HG03442 (cell line): ENCODE measurements at regions not wholly inside any gene's neighbourhood (a gene's known extent, or its start where the extent isn't known, plus 50 kb on each side); places are given as distances from the start of the nearest gene placed in this dataset.
"Not testable (repeated sequence)": the region's sequence is repeated elsewhere in the genome, so short reads cannot be mapped to it uniquely, and the experiment has no call there.

ENCODE experiments used
- ATAC-seq: cut with Tn5 transposase; IDR thresholded peaks from one replicate; pipeline ENCODE4 v1.9.1; 2021; ENCODE audit warnings: mild to moderate bottlenecking, moderate library complexity; ENCODE audit not compliant: unreplicated experiment

DNA sequence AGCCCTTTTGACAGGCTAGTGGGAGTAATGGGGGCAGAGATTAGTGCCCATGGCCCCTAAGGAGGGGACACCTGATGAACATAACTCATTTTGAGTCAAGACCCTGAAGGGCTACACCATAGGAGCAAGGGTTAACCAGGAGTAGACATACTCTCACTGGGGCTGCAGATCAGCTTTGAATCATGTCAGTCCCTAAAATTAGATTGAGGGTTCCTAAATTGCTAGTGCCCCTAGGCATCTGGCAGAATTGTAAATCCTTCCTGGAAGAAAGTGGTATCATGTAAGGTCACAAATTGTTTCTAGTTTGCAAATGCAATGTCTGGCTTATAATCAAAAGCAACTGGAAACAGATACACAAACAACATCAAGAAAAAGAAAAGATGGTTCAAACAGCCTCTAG, 52.1 kb upstream of the LRRC37A2 start:
- not testable (repeated sequence) for ATAC-seq

DNA sequence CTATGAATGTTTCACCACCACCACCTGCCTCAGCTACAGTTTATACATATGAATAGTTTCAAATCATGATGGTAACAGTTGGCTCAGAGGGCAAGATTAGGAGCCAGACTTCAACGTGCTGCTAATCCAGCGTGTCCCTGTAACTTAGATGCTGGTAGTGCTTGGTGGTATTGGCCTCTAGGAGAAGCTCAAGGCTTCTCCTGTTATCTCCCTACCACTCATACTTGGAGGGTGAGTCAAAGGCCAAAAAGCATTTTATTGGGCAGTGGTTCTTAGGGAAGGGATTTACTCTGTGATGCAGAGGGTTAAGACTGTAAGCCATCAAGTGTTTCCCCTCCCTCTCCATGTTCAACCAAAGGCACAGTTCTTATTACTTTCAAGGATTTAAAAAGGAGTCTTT, 57.2 kb upstream of the LRRC37A2 start:
- ATAC-seq = not testable (repeated sequence)

DNA sequence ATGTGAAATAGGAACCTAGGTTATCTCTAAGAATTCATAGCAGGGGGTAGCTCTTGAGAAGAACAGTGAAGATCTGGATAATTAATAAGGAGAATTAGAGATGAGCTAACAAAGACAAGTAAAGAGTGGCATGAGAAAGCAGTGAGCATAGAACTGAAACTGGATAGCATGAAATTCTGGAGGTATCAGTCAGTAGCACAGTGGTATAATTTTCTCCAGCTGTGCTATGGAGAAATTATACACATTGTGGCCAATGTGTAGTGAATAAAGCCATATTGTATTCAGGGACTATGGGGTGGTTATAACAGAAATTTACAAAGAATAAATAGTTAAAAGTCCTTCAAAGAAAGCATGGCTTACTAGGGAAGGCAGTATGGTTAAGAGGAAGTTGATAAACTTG, 57.7 kb upstream of the LRRC37A2 start:
- not testable (repeated sequence) for ATAC-seq

DNA sequence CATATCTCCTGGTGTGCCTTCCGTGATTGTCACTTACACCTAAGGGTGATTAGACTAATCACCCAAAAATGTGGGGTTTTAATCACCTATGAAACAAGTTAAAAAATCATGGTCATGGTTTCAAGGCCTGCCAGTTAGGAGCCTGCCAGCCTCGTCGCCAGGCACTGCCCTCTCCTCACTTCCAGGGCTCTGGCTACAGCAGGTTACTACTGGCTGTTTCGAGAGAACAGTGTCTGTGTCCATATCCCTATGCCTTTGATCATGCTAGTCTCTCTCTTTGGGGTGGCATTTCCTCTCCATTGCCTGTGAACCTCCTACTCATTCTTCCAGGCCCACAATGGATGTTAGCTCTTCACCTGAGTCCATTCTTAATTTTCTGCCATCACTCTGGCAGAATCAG, 59.2 kb upstream of the LRRC37A2 start:
- not testable (repeated sequence) for ATAC-seq

DNA sequence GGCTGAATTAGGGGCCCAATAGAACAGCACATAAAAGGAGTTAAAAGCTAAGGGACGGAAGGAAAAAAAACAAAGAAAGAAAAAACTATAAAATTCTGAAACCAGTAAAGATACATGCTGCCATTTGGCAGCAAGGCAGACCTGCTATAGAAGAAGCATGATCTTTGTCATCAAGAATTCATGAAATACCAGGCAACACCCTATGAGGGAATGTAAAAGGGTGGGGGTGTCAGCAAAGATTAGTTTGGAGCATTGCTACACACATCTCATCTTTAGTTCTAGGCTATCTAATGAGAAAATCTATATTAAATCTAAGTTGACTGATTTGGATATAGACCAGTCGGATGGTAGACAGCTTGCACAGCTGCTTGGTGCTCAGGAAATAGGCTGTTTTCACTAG, 66.4 kb upstream of the LRRC37A2 start:
- ATAC-seq = not testable (repeated sequence)

DNA sequence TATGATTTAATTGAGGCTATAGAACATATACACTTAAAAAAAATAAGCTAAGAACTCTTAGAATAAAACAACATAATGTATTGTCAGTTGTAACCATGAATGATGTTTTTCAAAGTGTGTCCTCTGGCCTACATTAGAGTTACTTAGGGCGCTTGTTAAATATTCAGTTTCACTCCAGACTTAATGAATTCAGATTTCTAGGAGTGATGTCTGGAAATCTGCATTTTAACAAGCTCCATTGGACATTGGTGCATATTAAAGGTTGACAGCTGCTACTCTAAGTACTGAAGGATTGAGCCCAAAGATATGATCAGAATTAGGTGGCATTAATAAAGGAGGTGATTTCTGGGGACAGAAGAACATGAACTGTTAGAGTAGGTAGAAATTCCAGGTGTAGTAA, 66.9 kb upstream of the LRRC37A2 start:
- ATAC-seq = not testable (repeated sequence)

DNA sequence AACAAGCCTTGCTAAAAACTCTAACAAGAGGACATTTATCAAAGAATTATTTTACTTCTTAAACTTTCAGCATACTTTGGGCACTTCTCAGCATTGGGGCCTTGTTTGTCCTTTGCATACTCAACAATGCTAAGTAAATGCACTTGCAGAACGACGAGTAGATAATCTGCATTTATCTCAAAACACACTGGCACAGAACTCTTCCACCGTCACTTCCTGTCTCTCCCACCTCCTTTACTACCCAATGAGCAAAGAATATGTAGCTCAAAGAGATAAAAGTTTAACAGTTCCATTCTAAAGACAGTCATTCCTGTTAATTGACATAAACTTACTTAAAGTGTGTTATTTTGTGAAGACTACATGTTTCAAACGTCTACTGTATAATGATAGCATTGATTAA, 70.1 kb upstream of the LRRC37A2 start:
- ATAC-seq = not testable (repeated sequence)

DNA sequence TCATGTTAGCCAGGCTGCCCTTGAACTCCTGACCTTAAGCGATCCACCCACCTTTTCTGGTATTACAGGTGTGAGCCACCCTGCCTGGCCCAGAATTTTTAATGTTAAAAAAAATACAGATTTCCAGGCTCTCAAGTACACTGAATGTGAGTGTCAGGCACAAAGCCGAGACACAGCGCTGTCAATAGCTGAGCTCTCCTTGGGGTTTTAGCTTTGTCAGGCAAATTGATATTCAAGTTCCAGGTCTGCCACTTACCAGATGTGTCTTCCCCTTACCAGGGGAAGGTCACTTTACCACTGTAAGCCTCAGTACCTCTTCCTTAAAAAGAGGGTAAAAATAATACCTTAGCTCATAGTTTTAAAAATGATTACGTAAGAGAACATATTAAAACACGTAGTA, 71.6 kb upstream of the LRRC37A2 start:
- not testable (repeated sequence) for ATAC-seq

DNA sequence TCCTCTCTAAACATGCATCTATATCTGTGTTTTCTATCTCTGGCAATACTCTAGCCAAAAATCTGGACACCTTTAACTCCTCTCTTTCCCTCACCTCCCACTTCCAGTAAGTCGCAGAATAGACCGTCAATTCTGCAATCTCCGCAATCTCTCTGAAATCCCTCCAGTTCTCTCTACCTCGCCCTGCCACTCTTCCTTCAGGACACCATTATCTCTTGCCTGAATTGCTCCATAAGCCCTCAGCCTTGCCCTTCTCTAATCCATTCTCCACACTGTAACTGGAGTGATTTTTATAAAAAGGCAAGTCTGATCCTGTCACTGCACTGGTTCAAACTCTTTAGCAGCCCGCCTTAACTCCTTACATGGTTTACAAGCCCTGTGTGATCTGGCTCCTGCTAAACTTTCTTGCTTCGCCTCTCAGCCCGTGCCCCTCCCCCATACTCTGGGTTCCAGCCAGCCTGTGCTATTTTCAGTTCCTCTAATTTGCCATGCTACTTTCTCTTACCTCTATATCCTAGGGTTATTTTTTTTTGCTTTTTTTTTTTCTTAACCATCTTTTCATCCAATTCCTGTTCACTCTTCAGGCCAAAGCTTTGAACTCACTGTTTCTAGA, 73.0 kb upstream of the ARL17B start:
- not testable (repeated sequence) for ATAC-seq

DNA sequence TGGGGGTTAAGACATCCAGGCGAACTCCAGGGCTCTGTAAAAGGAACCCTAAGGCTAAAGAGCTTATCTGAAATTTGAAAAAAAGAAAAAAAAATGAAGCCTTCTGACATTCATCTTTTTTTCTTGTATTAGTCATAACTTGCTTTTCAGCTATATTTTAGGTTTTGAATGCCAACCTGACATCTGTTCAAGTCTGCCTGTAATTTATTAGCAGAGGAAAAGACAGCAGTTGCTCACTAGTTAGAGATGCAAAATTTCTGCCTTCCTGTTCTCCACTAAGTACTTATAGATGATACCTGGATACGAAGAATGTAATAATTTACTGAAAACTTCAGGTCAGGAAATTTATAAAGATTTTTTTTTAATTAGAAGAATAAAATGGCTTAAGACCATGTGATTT, 68.7 kb upstream of the ARL17B start:
- ATAC-seq = not testable (repeated sequence)

DNA sequence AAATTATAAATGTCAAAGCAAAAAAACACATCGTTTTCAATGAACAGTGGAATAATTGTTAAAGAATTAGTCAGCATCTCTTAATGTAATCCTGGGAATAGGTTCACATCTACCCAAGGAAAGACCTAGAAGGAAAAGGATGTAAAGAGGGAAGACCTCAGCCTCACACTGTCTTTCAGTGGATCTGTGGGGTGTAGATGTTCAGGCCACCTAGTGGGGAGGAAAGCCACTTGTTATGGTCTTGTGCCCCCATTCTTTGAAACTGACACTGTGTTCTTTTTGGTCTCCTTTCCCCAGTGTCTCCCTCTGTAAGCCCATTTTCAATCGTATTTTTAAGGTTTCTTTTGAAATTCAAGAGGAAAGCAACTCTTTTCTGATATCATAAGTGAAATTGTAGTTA, 68.1 kb upstream of the ARL17B start:
- ATAC-seq = not testable (repeated sequence)

DNA sequence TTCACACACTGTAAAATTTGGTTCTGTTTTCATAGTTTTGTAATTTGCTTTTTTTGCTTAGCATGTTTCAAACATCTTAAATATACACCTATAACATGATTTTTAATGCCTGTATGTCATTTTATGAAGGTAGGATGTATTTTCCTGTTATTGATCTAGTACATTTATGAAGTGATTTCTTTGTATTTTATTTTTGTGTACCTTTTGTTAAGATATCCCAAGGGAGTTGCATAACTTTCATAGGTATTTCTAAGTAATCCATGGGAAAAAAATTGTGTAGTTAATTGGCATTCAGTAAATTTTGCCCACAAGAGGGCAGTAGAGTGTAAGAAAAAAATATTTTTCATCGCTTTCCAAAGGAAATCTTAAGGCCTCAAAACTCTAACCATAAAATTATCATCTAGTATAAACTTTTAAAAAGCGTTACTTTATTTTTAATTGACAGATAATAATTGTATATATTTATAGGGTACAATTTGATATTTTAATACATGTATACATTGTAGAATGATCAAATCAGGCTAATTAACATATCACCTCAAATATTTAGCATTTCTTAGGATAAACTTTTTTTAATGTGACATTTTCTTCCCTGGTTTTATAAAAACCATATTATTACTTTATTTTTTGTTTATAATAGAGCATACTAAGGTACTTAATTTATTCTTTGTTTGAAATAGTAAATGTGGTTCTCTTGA, 62.8 kb upstream of the ARL17B start:
- ATAC-seq = not testable (repeated sequence)

DNA sequence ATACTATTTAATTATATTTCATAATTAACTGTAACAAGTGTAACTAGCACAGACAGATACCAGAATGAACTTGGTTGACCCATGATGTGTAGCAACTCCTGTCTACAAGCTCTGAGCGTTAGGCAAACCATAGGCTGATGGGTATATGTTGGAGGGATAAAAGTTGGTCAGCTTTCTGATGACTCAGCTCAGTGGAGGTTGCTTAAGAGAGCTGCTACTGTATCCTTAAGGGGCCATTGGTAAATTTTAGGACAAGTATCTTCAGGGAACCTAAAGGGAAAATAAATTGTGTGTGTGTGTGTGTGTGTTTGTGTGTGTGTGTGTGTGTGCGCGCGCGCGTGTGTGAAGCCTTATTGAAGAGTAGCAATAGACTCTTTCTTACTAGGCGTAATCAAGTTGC, 56.3 kb upstream of the ARL17B start:
- ATAC-seq = not testable (repeated sequence)

DNA sequence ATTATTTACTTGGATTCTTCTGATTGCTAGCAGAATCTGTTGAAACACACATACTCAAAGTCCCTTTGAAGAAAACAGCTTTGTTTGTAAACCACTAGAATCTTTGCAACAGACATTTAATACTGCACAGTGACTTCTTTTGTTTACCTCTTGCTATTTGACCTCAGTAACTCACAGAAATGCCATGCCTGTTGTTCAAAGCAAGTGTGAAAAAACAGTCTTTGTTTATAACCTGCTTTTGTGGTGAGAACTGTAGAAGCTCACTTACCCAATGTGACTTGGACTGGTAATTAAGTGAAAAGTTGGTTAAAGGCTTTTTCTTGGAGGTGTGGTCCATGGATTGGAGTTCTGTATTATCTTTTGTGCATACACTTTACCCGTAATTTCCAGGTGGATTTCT, 55.7 kb upstream of the ARL17B start:
- not testable (repeated sequence) for ATAC-seq

DNA sequence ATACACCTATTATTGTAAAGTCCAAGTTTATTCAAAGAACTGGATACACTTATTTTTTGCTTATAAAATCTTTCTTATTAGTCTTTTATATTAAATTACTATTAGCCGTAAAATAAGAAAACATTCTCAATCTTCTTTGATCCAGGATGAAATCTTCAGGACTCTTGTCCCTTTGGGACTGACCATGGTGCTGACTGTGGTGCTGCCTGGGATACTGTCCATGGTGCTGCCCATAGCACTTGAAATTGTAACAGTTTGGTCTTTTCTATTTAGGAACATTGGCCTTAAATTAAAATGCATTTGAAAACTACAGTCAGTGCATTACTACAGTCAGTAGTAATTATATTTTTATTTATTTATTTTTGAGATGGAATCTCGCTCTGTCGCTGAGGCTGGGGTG, 53.0 kb upstream of the ARL17B start:
- ATAC-seq = not testable (repeated sequence)

DNA sequence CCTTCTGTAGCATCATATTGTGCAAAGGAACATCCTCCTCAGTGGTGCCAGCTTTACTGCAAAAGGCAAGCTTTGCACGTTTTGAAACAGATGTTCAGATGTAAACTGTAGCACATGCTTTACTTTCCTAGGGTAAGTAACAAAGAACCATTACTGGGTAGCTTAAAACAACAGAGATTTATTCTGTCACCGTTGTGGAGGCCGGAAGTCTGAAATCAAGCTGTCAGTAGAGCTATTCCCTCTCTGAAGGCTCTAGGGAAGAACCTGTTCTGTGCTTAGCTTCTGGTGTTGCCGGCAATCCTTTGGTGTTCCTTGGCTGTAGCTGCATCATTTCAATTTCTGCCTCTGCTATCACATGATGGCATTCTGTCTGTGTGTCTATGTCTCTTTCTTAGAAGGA, 50.6 kb upstream of the ARL17B start:
- ATAC-seq = not testable (repeated sequence)

DNA sequence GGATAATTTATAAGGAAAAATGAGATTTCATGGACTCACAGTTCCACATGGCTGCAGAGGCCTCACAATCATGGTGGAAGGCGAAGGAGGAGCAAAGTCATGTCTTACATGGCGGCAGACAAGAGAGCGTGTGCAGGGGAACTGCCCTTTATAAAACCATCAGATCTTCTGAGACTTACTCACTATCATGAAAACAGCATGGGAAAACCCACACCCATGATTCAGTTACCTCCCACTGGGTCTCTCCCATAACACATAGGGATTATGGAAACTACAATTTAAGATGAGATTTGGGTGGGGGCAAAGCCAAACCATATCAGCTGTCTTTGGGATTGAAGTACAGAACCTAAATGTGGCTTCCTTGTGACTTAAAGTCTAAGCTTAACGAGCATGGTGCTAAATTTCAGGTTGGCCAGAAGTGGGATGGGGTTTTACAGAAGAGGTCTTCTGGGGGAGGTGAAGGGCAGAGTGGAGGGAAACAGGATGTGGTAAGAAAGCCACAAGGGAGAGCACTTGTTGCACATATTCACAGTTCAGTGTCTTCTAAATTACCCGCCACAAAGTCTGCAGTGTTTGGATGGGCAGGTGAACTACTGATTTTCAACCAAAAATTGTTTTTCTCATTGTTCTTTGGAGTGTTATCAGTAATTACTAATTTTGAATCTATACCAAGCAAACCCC, 49.7 kb upstream of the ARL17B start:
- peak; percentile 42 for ATAC-seq
